GM23338 (cell line): ENCODE measurements at regions not wholly inside any gene's neighbourhood (a gene's known extent, or its start where the extent isn't known, plus 50 kb on each side); places are given as distances from the start of the nearest gene placed in this dataset.

Experiments used
- CTCF ChIP-seq, 2 experiments: fragments of 200-600 bp in 1 of 2; sonication (generic) in 1 of 2; conservative IDR thresholded peaks; 2 replicates each; pipeline versions ENCODE4 v1.5.1 to v1.6.1; 2016 to 2017; ENCODE audit warnings: antibody characterized with exemption in 2 of 2, low read depth in 2 of 2, mild to moderate bottlenecking in 2 of 2, moderate library complexity in 1 of 2
- REST ChIP-seq: IDR thresholded peaks from one replicate; pipeline ENCODE4 v1.6.1; 2018; ENCODE audit warnings: antibody characterized with exemption; ENCODE audit not compliant: unreplicated experiment

- no peak for TF ChIP-seq REST
- no peak for TF ChIP-seq CTCF (conservative IDR thresholded peaks at IDR 0.05; ENCODE audit: low read depth in 2 of 2)
Measured at GRCh38 chr1:60876952-60877351, 205.4 kb upstream of the NFIA start.
